Astrocyte (in vitro differentiated cells and primary cell): ENCODE measurements at regions not wholly inside any gene's neighbourhood (a gene's known extent, or its start where the extent isn't known, plus 50 kb on each side); places are given as distances from the start of the nearest gene placed in this dataset.

Experiments
- DNase-seq: peaks from one replicate; pipeline ENCODE4 v3.0.0-alpha.2; 2010; ENCODE audit warnings: low read depth
- FAIRE-seq: peaks from 2 replicates; lab custom pipeline; 2011; peaks lifted over from hg19 to GRCh38; lab: Jason Lieb, UNC
- H2AFZ ChIP-seq: 2 replicates; pipeline ENCODE4 v1.6.0; 2012; ENCODE audit warnings: low read depth, low read length, inconsistent platforms
- H3K27ac ChIP-seq: 2 replicates; pipeline ENCODE4 v1.5.1; 2011; ENCODE audit warnings: low read depth, low read length, inconsistent platforms
- H3K27me3 ChIP-seq: 2 replicates; pipeline ENCODE4 v1.6.0; 2011; ENCODE audit warnings: low read length, inconsistent platforms; ENCODE audit not compliant: insufficient read depth
- H3K36me3 ChIP-seq: 2 replicates; pipeline ENCODE4 v1.5.1; 2011; ENCODE audit warnings: low read length, inconsistent platforms; ENCODE audit not compliant: insufficient read depth
- H3K4me1 ChIP-seq: 2 replicates; pipeline ENCODE4 v1.5.1; 2011; ENCODE audit warnings: low read length, inconsistent platforms; ENCODE audit not compliant: insufficient read depth
- H3K4me2 ChIP-seq: 2 replicates; pipeline ENCODE4 v1.6.0; 2012; ENCODE audit warnings: low read length, inconsistent platforms
- H3K4me3 ChIP-seq: 2 replicates; pipeline ENCODE4 v1.5.1; 2011; ENCODE audit warnings: low read depth, mild to moderate bottlenecking, low read length, inconsistent platforms; ENCODE audit not compliant: insufficient read depth
- H3K79me2 ChIP-seq: 2 replicates; pipeline ENCODE4 v1.6.0; 2012; ENCODE audit warnings: mild to moderate bottlenecking, low read length, inconsistent platforms; ENCODE audit not compliant: insufficient read depth
- H3K9ac ChIP-seq: 2 replicates; pipeline ENCODE4 v1.6.0; 2012; ENCODE audit warnings: mild to moderate bottlenecking, low read length, inconsistent platforms
- H3K9me3 ChIP-seq: 2 replicates; pipeline ENCODE4 v1.5.1; 2012; ENCODE audit warnings: low read depth, mild to moderate bottlenecking, low read length, inconsistent platforms; ENCODE audit not compliant: insufficient read depth
- H4K20me1 ChIP-seq: 2 replicates; pipeline ENCODE4 v1.6.0; 2012; ENCODE audit warnings: low read length, inconsistent platforms; ENCODE audit not compliant: insufficient read depth
- H3K27ac Mint-ChIP-seq: one replicate; pipeline ENCODE4 v1.8.0; 2021; ENCODE audit warnings: mild to moderate bottlenecking, mixed read lengths; ENCODE audit not compliant: unreplicated experiment
- H3K27me3 Mint-ChIP-seq: one replicate; pipeline ENCODE4 v1.8.0; 2021; ENCODE audit warnings: low read depth, mixed read lengths; ENCODE audit not compliant: unreplicated experiment
- H3K36me3 Mint-ChIP-seq: one replicate; pipeline ENCODE4 v1.8.0; 2021; ENCODE audit warnings: low read depth, mixed read lengths; ENCODE audit not compliant: unreplicated experiment
- H3K4me1 Mint-ChIP-seq: one replicate; pipeline ENCODE4 v1.8.0; 2021; ENCODE audit warnings: low read depth, mixed read lengths; ENCODE audit not compliant: unreplicated experiment
- H3K4me3 Mint-ChIP-seq: one replicate; pipeline ENCODE4 v1.8.0; 2021; ENCODE audit warnings: mild to moderate bottlenecking, moderate library complexity, mixed read lengths; ENCODE audit not compliant: unreplicated experiment
- H3K9me3 Mint-ChIP-seq: one replicate; pipeline ENCODE4 v1.8.0; 2021; ENCODE audit warnings: mild to moderate bottlenecking, mixed read lengths; ENCODE audit not compliant: unreplicated experiment
- EZH2 ChIP-seq: IDR thresholded peaks from 2 replicates; pipeline ENCODE4 v1.6.1; 2012; ENCODE audit warnings: mild to moderate bottlenecking, low read length, inconsistent platforms; ENCODE audit not compliant: insufficient read depth
- TF ChIP-seq, protein P1 (sequence below): IDR thresholded peaks from 2 replicates; pipeline ENCODE4 v1.5.1; 2011; ENCODE audit warnings: low read depth, mild to moderate bottlenecking, inconsistent platforms, low read length, moderate library complexity; ENCODE audit not compliant: insufficient read depth

DNA sequence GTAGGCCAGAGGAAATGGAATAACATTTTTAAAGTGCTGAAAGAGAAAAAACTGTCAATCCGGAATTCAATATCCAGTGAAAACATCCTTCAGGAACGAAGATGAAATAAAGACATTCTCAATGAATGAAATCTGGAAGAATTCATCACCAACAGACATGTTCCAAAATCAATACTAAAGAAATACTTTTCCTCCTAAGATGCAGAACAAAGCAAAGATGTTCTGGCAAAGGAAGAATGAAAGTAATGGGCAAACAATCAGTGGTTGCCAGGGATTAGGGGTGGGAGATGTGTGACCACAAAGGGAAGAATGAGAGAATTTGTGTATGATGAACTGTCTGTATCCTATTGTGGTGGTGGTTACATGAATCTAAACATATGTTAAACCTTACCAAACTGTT is 52.8 kb upstream of the EEPD1 start:
- FAIRE-seq: no peak
- H3K9me3 ChIP-seq: no peaks in the 10 kb centered on the region
- Mint-ChIP-seq H3K27me3 (peaks cover 3% of the 10 kb centered on the region), H3K4me3 (no peak overlapping the region), H3K36me3 (no peaks in the 10 kb centered on the region), H3K27ac (no peak overlapping the region), H3K9me3 (no peaks in the 10 kb centered on the region), H3K4me1 (no peaks in the 10 kb centered on the region)
- H3K4me2 ChIP-seq: no peak overlapping the region
- H3K9ac ChIP-seq: no peak overlapping the region
- H3K79me2 ChIP-seq: no peaks in the 10 kb centered on the region
- H4K20me1 ChIP-seq: no peaks in the 10 kb centered on the region
- no peaks in the 10 kb centered on the region for H3K4me1 ChIP-seq
- peak; percentile 58 for DNase-seq
- no peak overlapping the region for H3K27ac ChIP-seq
- no peaks in the 10 kb centered on the region for H3K27me3 ChIP-seq
- H3K4me3 ChIP-seq: no peak overlapping the region
- no peak overlapping the region for H2AFZ ChIP-seq
- TF ChIP-seq, protein P1, sequence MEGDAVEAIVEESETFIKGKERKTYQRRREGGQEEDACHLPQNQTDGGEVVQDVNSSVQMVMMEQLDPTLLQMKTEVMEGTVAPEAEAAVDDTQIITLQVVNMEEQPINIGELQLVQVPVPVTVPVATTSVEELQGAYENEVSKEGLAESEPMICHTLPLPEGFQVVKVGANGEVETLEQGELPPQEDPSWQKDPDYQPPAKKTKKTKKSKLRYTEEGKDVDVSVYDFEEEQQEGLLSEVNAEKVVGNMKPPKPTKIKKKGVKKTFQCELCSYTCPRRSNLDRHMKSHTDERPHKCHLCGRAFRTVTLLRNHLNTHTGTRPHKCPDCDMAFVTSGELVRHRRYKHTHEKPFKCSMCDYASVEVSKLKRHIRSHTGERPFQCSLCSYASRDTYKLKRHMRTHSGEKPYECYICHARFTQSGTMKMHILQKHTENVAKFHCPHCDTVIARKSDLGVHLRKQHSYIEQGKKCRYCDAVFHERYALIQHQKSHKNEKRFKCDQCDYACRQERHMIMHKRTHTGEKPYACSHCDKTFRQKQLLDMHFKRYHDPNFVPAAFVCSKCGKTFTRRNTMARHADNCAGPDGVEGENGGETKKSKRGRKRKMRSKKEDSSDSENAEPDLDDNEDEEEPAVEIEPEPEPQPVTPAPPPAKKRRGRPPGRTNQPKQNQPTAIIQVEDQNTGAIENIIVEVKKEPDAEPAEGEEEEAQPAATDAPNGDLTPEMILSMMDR: no peak
- no peak for TF ChIP-seq EZH2
- H3K36me3 ChIP-seq: no peaks in the 10 kb centered on the region

DNA sequence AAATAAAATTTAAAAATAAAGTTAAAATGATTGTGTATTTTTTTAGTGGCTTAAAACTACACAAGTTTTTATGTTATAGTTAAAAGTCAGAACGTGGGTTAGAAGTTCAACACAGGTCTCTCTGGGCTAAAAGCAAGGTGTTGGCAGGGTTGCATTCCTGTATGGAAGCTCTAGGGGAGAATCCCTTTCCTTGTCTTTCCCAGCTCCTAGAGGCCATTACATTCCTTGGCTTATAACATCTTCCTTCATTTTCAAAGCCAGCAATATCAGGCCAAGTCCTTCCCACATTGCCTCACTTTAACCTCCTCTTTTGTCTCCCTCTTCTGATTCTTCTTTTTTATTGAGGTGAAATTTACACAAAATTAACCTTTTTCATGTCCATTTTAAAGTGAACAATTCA is 52.4 kb upstream of the EEPD1 start:
- H3K27me3 ChIP-seq: no peaks in the 10 kb centered on the region
- TF ChIP-seq, protein P1: no peak
- no peak for TF ChIP-seq EZH2
- H2AFZ ChIP-seq: no peak overlapping the region
- no peaks in the 10 kb centered on the region for H4K20me1 ChIP-seq
- Mint-ChIP-seq H3K4me1 (no peaks in the 10 kb centered on the region), H3K27ac (no peak overlapping the region), H3K9me3 (no peaks in the 10 kb centered on the region), H3K27me3 (peaks cover 3% of the 10 kb centered on the region), H3K4me3 (no peak overlapping the region), H3K36me3 (no peaks in the 10 kb centered on the region)
- H3K9me3 ChIP-seq: no peaks in the 10 kb centered on the region
- no peaks in the 10 kb centered on the region for H3K36me3 ChIP-seq
- no peak overlapping the region for H3K4me2 ChIP-seq
- FAIRE-seq (no peak), DNase-seq (no peak)
- H3K79me2 ChIP-seq: no peaks in the 10 kb centered on the region
- H3K27ac ChIP-seq: no peak overlapping the region
- H3K4me1 ChIP-seq: no peaks in the 10 kb centered on the region
- H3K9ac ChIP-seq: no peak overlapping the region
- no peak overlapping the region for H3K4me3 ChIP-seq
